ENCODE measurements at regions not wholly inside any gene's neighbourhood (a gene's known extent, or its start where the extent isn't known, plus 50 kb on each side); places are given as distances from the start of the nearest gene placed in this dataset.

- TF ChIP-seq CTCF (IDR thresholded peaks at IDR 0.05; ENCODE audit: insufficient read depth, low read length, poor library complexity, severe bottlenecking), result no peak
- no peak for TF ChIP-seq EZH2phosphoT487 (conservative IDR thresholded peaks at IDR 0.05; ENCODE audit: low read length)
Observed at GRCh38 chr5:158384535-158385481, 525.9 kb upstream of the CLINT1 start.

Data from SU-DHL-6 (cell line).